NCI-H2107 treated with DMSO at 0.1 percent for 48 hours (cell line): ENCODE measurements at regions not wholly inside any gene's neighbourhood (a gene's known extent, or its start where the extent isn't known, plus 50 kb on each side); places are given as distances from the start of the nearest gene placed in this dataset.
"Not testable (repeated sequence)": the region's sequence is repeated elsewhere in the genome, so short reads cannot be mapped to it uniquely, and the experiment has no call there.

Source experiments
- DNase-seq: peaks from one replicate; lab custom pipeline; 2025; ENCODE audit not compliant: unreplicated experiment; lab: John Stamatoyannopoulos, UW

DNA sequence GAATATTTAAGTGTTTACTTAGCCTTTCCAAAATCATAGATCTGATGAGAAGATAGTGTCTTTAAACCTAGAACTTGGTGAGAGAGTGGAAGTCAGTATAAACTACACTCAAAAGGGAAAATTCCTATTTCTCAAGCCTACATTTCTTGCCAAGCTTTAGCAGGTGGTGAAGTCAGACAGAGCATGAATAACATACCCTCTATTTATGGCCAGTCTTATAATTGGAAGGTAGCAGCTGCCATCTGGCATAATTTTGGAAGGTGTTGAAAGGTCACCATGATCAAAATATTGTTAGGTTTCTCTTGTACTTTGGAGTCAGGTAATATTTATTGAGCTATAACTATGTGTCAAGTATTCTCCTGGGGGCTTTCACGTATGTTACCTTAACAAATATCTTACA is 729.3 kb upstream of the KIF2B start:
- no peak for DNase-seq

DNA sequence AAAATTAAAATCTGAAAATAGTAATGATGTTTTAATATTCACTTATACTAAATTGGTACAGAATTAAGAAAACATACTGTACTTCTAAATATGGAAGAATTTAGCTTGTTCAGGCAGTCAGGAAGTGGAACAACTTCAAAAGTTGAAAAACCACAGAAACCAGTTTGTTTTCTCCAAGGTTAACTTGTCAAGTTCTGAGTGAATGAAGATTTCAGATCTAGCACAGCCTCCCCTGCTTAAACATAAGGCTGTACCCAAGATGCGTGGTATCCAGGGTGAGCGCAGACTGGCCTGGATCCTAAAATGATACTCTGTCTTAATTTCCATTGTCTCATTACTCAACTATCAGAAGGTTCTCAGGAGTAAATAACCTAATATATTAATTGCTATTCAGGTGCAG is 730.7 kb upstream of the KIF2B start:
- no peak for DNase-seq

DNA sequence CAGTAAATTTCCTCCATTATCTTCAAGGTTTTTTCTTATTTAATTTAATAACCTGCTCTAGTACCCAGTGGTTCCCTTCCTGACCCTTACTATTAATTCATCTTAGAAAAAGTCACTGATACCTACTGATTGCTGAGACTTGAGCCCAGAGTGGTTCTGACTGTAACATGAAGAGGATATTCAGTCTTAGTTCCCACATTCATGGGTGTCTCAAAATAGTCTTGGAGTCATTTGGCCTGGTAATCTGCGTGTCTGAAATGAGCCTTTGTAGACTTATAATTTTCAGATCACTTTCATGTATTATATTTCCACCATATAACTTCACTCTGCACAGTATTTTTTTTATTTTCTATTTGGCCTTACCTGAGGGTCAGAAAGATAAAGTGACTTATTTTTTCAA is 732.0 kb upstream of the KIF2B start:
- no peak for DNase-seq

DNA sequence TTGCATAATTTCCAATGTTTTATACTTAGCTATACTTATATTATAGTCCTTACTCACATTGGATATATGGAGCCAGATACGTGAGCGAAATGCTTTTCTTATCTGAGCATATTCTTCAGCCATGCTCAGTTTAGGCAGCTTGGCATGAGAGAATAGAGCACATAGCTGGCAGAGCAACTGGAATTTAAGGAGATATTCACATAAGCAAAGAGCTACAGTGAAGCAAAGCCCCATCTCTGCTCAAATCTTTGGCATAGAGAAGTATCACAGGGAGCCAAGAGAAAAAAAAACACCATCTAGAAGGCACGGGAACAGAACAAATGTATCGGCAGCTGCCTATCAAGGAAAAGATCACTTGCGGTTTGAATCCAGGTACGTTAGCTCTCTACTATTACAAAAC is 734.2 kb upstream of the KIF2B start:
- DNase-seq: no peak

DNA sequence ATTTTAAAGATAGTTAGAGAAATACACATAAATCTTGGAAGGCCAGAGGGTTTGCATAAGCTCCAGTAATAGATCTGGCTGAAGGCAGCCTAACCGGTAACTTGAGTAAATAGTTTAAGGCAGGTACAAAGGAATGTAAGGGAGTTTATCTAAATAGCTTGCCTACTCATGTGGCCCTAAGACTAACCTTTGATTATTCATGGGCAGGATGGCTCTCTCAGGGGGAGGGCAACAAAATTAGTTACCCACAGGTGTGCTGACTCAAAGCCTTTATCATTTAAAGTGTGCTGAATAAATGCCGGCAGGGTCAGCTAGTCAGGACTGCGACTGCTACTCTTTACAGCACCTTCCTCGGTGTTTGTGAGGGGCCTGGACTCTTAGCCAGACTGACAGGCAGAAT is 761.3 kb upstream of the KIF2B start:
- no peak for DNase-seq

DNA sequence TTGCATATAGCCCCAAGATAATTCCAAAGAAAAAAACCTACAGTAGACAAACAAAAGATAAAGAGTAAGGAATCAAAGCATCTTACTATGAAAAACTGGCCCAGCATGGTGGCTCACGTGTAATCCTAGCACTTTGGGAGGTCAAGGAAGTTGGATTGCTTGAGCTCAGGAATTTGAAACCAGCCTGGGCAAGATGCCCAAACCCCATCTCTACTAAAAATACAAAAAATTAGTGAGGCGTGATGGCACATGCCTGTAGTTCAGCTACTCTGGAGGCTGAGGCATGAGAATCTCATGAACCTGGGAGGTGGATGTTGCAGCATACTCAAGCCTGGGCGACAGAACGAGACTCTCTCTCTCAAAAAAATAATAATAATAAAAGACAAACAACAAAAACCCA is 764.7 kb upstream of the KIF2B start:
- no peak for DNase-seq

DNA sequence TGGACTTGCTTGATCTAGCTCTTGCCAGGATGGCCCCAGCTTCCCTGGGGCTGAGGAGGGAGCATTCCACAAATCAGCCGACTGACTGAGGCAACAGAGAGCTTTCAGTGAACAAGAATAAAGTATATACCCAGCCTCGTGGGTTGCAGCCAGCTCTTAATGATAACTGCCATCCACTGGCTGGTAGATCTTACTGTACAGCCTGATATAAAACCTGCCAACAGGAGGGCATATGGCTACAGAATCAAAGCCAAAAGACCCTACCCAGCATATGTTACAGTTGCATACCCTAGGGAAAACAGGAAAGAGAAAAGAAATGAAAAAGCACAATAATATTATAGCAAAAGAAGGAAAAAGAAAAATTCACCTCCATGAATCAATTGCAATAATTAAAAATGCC is 775.9 kb upstream of the KIF2B start:
- no peak for DNase-seq

DNA sequence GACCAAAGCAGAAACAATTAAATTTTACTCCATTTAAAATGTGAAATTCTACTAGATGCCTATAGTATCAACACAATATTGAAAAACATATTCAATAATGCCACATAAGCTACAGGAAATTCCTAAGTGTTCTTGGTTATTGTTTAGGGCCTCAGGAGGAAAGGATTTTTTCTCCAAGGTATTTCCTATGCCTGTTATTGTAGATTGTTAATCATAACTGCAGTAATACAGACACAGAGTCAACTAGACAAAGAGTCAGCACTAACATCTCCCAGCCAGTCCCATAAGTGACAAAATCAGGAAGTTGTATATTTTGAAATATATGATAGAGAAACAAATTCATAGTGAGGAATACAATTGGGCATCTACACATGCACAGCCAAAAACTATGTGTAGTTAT is 782.7 kb upstream of the KIF2B start:
- DNase-seq: no peak

DNA sequence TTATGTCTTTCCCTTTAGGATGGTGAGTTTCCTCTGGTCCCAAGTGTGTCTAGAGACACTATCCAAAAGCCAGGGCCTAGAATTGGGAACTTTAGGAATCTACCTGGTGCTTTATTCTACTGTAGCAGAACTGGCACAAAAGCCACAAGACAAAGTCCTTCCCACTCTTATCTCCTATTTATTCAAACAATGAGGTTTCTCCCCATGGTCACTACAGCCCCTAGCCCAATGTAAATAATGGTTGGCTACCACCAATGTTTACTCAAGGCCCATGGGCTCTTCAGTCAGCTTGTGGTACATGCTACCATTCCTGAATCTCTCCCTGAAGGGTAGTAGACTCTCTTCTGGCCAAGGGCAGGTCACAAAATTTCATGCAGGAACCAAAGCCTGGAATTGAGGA is 789.4 kb upstream of the KIF2B start:
- DNase-seq: no peak

DNA sequence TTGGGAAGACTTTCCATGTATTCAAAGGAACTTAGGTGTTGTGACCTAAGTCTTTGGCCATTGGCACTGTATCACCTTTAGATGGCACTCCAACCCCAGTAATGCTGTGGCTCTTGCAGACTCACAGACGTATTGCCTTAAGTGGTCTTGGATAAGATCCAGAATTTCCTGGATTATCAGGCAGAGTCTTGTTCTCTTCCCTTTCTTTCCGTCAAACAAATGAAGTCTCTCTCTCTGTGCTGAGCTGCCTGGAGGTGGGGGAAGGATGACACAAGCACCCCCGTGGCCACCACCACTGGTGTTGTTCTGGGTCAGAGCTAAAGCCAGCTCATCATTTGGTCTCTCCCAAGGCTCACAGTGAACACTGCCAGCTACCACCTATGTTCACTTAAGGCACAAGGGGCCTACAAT is 789.9 kb upstream of the KIF2B start:
- DNase-seq: peak; percentile 23

DNA sequence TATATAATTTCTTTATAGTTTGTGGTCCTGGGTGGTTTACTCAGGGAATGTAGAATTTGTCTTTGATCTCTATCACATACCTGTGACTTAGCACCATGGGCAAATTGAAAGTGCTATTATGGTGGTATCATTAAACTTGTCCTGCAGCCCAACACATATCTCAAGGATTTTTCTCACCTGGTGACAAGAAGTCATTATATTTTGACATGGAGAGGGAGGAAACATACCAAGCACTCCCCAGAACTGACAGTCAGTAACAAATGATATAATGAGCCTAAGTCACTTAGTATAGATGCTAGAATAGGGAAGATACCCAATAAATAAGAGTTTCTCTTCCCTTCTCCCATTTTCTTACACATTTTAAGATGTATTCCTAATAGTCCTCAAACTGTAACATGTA is 805.5 kb upstream of the KIF2B start:
- no peak for DNase-seq

DNA sequence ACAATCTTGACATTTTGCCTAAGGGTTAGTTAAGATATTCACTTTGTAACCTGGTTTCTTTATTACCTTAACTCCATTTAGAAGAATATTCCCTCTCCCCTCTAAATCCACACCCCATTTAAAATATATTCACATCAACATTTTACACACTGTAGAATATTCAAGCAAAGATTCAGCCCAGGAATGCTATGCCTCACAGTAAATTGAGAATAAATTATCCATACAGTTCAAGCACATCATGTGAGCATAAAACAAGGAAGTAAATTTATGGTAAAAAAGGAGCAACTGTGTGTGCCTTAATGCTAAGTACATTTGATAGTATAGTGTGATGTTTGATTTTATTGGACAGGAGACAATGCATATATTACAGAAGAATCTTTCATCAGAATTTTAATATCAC is 806.6 kb upstream of the KIF2B start:
- no peak for DNase-seq

DNA sequence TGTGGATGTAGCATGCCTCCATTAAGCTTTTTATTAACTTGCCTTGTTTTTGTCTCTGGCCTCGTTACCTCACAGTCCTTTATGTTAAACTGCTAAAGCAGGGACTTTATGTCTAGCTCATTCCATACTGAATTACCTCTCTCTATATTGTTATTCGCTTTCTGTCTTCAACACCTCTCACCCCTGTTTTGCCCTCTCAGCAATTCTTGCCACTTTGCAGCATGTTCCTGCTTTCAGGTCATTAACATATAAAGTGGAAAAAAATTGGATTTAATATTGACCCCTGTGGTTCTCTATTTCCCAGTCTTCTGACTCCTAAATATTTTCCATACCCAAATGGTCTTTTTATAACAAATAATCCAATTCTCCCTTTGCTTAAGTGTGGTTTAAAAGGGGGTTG is 810.4 kb upstream of the KIF2B start:
- DNase-seq: no peak

DNA sequence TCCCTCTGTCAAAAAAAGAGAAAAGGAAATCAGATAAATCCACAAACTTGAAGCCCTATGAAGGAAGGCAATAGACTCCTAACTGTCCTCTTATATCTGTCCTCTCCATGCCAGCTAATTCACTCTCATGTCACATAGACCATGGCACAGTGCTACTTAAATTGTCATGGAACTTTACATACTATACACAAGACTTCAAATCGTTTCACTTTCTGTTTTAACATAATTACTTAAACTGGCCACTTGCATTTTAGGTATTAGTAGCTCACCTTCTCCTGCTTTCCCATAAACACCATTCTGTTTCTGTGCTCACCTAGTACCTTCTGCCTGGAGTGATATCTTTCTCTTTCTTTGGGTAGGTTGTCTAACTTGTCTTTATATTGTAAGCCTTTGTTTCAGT is 816.7 kb upstream of the KIF2B start:
- no peak for DNase-seq

DNA sequence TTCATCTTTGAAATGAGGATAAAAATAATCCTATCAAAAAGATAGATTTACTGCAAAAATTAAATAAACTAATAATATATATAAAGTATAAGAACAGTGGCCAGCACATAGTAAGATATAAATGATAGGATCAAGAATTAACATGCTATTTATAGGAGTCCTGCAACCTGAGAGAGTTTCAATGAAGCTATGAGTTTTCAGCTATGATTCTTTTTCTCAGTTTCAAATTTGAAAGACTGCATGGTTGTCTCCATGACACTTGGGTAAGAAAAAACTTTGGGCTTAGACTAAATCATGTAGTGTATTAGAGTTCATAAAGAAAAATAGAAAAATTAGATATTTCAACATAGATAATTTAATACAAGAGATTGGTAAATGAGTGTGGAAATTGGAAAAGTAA is 817.8 kb upstream of the KIF2B start:
- DNase-seq: no peak

DNA sequence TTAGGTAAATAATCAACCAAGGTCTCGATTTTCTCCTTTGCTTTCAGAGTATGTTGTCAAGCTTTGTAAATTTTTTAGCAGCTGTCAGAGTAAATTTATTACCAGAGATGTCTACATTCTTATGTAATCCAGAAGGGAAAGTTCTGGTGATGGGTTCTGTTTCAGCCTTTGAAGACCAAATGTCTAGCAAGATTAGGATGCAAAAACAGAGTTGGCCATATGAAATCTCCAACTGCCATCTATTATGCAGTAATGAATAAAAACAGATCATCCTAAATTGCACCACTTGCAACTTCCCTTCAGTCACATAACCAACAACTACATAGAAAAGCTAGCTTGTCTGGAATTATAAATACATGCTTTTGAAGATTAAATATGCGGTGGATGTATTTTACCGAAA is 826.8 kb upstream of the KIF2B start:
- DNase-seq: no peak

DNA sequence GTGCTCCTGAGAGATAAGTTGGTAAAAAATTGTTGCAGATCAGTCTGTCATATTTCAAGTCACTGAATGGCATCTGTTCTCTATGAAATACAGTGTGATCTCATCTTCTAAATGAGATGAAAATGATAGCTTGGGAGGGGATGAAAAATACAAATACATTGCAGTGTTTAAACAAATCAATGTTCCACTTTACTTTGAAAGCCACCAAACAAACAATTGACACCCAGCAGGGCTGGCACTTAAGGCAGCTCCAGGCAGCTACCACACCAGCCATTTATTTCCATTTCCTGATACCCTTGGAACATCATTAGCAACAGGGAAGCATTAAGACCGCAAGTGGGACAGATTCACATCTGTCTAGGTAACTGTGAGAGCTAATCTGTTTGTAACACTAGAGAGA is 827.6 kb upstream of the KIF2B start:
- peak; percentile 0 for DNase-seq

DNA sequence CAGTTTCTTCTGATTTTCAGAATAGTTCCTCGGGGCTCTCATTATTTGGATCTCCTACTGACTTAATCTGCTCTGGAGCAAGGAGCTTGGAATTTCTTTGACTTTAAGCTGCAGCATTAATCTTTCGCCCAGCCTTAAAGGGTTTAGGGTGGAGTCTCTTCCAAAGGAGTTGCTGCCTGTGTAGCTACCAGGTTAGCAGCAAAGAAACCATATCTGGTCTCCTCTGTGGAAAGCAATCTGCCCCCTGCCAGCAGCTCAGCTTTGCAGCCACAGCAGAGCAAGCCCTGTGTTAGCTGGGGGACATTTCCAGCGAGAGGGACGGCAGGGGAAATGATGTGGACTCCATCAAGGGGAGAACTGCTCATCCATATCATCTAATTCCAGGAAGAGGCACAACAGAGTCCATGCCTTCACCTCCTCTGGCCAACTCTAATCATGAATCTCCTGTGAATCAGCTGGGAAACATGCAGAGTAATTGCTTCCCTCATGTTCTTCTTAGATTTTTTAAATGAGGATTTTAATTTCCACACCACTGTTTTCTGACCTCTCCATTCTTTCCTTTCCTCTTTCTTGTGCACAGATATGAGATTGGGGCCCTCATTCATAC is 827.6 kb upstream of the CA10 start:
- no peak for DNase-seq

DNA sequence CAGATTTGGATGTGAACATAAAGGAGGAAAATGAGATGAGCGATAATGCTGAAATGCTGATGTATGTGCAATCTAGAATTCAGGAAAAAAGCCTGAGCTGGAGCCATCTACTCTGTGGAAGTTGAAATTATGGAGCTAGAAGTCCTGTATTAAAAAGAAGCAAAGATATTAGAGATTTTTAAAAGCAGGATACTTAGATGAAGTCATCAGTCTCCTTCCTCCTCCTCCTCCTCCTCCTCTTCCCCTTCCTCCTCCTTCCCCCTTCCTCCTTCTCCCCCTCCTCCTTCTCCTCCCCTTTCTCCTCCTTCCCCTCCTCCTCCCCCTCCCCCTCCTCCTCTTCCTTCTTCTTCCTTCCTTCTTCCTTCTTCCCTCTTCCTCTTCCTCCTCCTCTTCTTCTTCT is 823.8 kb upstream of the CA10 start:
- DNase-seq: no peak

DNA sequence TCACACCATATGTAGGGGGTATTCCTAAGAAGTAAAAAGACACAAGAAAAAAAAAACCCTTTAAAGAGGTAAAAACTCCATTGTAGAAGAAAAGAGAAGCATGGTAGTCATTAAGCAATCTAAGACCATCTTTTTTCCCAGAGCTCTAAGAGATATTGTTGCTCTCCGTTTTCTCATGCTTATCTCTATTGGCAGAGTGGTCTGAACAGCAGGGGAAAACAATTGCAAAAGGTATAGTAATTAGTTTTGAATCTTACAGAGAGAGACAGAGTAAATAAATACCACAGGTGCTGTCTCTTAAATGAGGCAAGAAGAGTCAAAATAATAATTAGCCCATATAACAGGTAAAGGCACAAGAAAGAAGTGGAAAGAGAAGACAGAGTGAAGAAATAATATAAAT is 821.4 kb upstream of the CA10 start:
- DNase-seq: no peak

DNA sequence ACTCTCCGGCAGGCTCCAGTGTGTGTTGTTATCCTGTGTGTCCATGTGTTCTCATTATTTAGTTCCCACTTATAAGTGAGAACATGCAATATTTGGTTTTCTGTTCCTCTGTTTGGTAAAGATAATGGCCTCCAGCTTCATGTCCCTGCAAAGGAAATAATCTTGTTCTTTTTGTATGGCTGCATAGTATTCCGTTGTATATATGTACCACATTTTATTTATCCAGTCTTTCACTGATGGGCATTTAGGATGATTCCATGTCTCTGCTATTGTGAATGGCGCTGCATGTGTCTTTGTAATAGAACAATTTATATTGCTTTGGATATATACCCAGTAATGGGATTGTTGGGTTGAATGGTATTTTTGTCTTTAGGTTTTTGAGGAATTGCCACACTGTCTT is 807.3 kb upstream of the CA10 start:
- no peak for DNase-seq

DNA sequence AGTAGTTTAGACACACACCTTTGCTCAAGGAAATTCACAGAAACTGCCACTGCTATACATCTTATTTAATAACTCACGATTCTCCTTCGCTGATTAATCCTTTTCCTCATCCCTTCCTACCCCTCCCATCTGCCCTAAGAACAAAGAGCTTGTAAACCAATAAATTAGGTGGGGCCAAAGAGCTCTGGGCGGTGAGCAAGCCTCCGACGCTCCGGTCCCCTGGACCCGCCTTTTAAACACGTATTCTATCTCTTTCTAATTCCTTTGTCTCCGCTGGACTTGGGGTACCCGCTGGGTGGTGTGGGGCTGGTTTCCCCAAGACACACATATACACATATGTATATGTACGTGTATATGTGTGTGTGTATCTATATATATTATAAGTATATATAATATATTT is 803.2 kb upstream of the CA10 start:
- not testable (repeated sequence) for DNase-seq

DNA sequence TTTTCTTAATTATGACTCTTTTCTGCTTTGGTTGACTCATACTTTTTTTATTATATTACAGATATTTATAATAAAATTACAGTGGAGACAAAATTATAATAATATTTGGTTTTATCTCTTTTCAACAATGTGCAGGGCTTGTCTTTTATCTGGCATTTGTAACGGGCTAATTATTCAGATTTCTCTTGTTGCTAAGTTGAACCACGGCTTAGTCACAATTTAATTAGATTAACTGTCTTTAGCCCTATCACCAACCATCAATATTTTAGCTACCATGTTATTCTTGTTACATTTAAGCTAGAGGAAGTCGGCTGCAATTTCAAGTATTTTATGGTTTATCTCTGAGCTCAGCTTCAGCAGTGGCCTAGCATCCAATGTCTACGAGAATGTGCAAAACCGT is 798.9 kb upstream of the CA10 start:
- DNase-seq: no peak

DNA sequence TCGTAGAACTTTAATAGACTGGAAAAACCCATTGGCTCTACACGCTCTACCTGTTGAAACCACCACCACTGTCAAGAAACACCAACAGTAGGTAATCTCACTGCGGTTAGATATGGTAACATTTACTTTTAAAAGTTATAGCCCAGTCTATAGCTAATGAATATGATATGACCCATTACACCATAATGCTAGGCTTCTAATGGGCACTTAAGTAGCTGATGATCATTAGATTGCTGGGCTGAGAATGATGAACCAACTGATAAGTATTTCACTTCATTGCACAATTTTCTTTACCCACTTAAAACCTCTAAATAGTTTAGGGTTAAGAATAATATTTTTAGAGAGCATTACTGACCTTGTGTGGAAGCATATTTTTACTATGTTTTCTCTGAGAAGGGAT is 788.9 kb upstream of the CA10 start:
- no peak for DNase-seq
